B cell (primary cell): ENCODE measurements at regions not wholly inside any gene's neighbourhood (a gene's known extent, or its start where the extent isn't known, plus 50 kb on each side); places are given as distances from the start of the nearest gene placed in this dataset.

Experiments
- ATAC-seq: fragments of 200-7000 bp; cut with Tn5 transposase; one replicate; pipeline ENCODE4 v1.10.0; 2021; ENCODE audit warnings: low read depth, mild to moderate bottlenecking, moderate number of reproducible peaks, moderate library complexity
- CTCF ChIA-PET: fragments of 350-600 bp; sonication (Branson Sonifier 250); formaldehyde crosslinking; loops from one replicate; lab custom pipeline; 2021; ENCODE audit warnings: antibody characterized with exemption, inconsistent platforms; lab: Charles Lee
- POLR2A ChIA-PET: fragments of 350-600 bp; sonication (Branson Sonifier 250); formaldehyde crosslinking; loops from one replicate; lab custom pipeline; 2021; ENCODE audit warnings: antibody characterized with exemption; lab: Charles Lee
- DNase-seq: peaks from one replicate; pipeline ENCODE4 v3.0.0; 2013
- H2AFZ ChIP-seq: 2 replicates; pipeline ENCODE4 v1.6.1; 2012; ENCODE audit warnings: mild to moderate bottlenecking, low read depth, low read length; ENCODE audit not compliant: insufficient read depth, poor library complexity, severe bottlenecking
- H3K27ac ChIP-seq, 2 donors: 1 replicate in 1 of 2; 2 replicates in 1 of 2; pipeline ENCODE4 v1.5.1; 2012 to 2013; ENCODE audit warnings: low read length in 2 of 2, mild to moderate bottlenecking in 2 of 2, moderate library complexity in 1 of 2
- H3K27me3 ChIP-seq, 4 experiments: fragments of 200-600 bp in 1 of 4; sonication (generic) in 1 of 4; replicated peaks in 1 of 4; 1 replicate in 2 of 4; 2 replicates in 2 of 4; pipeline versions ENCODE4 v1.6.1 to v1.7.0; 2013 to 2016; ENCODE audit warnings: low read length in 3 of 4, mild to moderate bottlenecking in 2 of 4, mixed read lengths in 1 of 4, moderate library complexity in 1 of 4; ENCODE audit not compliant: insufficient read depth in 4 of 4, control insufficient read depth in 3 of 4; ENCODE audit errors: control extremely low read depth in 1 of 4
- H3K36me3 ChIP-seq, 2 experiments: replicated peaks in 1 of 2; 1 replicate in 1 of 2; 2 replicates in 1 of 2; pipeline versions ENCODE4 v1.6.1 to v1.7.1; 2013; ENCODE audit warnings: low read length in 1 of 2; ENCODE audit not compliant: insufficient read depth in 2 of 2, control insufficient read depth in 1 of 2; ENCODE audit errors: control extremely low read depth in 1 of 2, extremely low read depth in 1 of 2
- H3K4me1 ChIP-seq, 2 donors: fragments of 200-600 bp in 1 of 2; sonication (generic) in 1 of 2; 1 replicate in 1 of 2; 2 replicates in 1 of 2; pipeline versions ENCODE4 v1.5.1 to v1.6.1; 2013 to 2017; ENCODE audit warnings: low read length in 2 of 2; ENCODE audit not compliant: control insufficient read depth in 2 of 2, insufficient read depth in 2 of 2
- H3K4me2 ChIP-seq: replicated peaks from 2 replicates; pipeline ENCODE3; 2012; ENCODE audit warnings: mild to moderate bottlenecking, low read depth, low read length; ENCODE audit not compliant: poor library complexity, severe bottlenecking
- H3K4me3 ChIP-seq, 5 experiments: fragments of 200-600 bp in 1 of 5; sonication (generic) in 1 of 5; 1 replicate in 3 of 5; 2 replicates in 2 of 5; pipeline versions ENCODE4 v1.5.1 to v1.7.0; 2011 to 2016; ENCODE audit warnings: low read length in 4 of 5, mild to moderate bottlenecking in 4 of 5, low read depth in 2 of 5, control low read depth in 1 of 5, moderate library complexity in 1 of 5; ENCODE audit not compliant: insufficient read depth in 1 of 5; ENCODE audit errors: control extremely low read depth in 1 of 5, extremely low read depth in 1 of 5
- H3K79me2 ChIP-seq: fragments of 200-600 bp; sonication (generic); one replicate; pipeline ENCODE4 v1.6.0; 2016; ENCODE audit warnings: low read length; ENCODE audit not compliant: control insufficient read depth, insufficient read depth
- H3K9ac ChIP-seq: fragments of 200-600 bp; sonication (generic); 2 replicates; pipeline ENCODE4 v1.6.1; 2017; ENCODE audit warnings: mild to moderate bottlenecking, low read length, moderate library complexity
- H3K9me3 ChIP-seq, 3 donors: one replicate each; pipeline versions ENCODE4 v1.6.1 to v1.7.1; 2013; ENCODE audit warnings: low read length in 2 of 3; ENCODE audit not compliant: control insufficient read depth in 2 of 3, insufficient read depth in 1 of 3; ENCODE audit errors: control extremely low read depth in 1 of 3
- H4K20me1 ChIP-seq: 2 replicates; pipeline ENCODE4 v1.6.0; 2012; ENCODE audit warnings: mild to moderate bottlenecking, low read length; ENCODE audit not compliant: insufficient read depth, control insufficient read depth, poor library complexity, severe bottlenecking
- H3K27ac Mint-ChIP-seq: one replicate; pipeline ENCODE4 v1.8.0; 2021; ENCODE audit warnings: mixed read lengths
- H3K27me3 Mint-ChIP-seq: one replicate; pipeline ENCODE4 v1.8.0; 2021; ENCODE audit warnings: mixed read lengths
- H3K4me1 Mint-ChIP-seq: one replicate; pipeline ENCODE4 v1.8.0; 2021; ENCODE audit warnings: mixed read lengths
- H3K4me3 Mint-ChIP-seq: one replicate; pipeline ENCODE4 v1.8.0; 2021; ENCODE audit warnings: mixed read lengths
- H3K9me3 Mint-ChIP-seq: one replicate; pipeline ENCODE4 v1.8.0; 2022; ENCODE audit warnings: mixed read lengths; ENCODE audit not compliant: insufficient read depth
- EZH2 ChIP-seq: IDR thresholded peaks from 2 replicates; pipeline ENCODE4 v1.6.1; 2012; ENCODE audit warnings: borderline replicate concordance, low read depth, mild to moderate bottlenecking, moderate library complexity, low read length; ENCODE audit not compliant: insufficient read depth, poor library complexity, severe bottlenecking
- WGBS: methylation state at CpG from one replicate; pipeline ENCODE4 v1.1.5; 2013; ENCODE audit warnings: missing lambda C conversion rate; ENCODE audit not compliant: insufficient coverage; 5-methylcytosine and 5-hydroxymethylcytosine counted together
- intact Hi-C: fragments of 100-400 bp; cut with micrococcal nuclease; formaldehyde crosslinking; loops from one replicate; pipeline ENCODE4 v1.10.0; 2022
- TF ChIP-seq, protein P1 (sequence below): fragments of 200-600 bp; IDR thresholded peaks from one replicate; pipeline ENCODE4 v1.8.0; 2022; ENCODE audit warnings: antibody characterized with exemption, mild to moderate bottlenecking

DNA sequence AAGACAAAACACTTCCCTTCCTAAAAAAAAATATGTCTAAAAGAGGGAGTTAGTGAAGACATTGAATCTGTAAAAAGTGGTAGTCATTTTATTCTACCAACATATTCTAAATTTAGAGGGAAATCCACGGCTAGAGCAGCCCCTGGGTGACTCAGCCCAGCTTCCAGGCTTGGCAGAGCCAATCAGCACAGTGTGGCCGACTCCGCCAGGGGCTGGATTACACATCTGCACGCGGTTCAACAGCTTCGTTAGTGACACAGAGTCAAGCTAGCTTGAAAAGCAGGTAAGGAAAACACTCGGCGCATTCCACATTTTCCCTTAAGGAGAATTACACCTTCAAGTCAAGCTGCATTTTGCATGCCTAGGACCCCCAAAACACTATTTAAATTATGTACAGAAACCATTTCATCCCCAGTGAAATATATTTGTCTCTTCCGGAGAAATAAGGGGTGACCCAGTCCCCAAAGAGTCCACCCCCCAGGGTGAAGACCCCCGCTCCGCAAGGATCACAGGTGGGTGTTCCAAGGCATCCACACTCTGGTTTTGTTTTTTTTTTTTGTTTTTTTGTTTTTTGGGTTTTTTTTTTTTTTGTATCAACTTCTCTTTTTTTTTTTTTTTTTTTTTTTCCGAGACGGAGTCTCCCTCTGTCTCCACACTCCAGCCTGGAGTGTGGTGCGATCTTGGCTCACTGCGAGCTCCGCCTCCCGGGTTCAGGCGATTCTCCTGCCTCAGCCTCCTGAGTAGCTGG lies 58.4 kb upstream of the ARID1B start:
- no peak for TF ChIP-seq EZH2
- TF ChIP-seq, protein P1, sequence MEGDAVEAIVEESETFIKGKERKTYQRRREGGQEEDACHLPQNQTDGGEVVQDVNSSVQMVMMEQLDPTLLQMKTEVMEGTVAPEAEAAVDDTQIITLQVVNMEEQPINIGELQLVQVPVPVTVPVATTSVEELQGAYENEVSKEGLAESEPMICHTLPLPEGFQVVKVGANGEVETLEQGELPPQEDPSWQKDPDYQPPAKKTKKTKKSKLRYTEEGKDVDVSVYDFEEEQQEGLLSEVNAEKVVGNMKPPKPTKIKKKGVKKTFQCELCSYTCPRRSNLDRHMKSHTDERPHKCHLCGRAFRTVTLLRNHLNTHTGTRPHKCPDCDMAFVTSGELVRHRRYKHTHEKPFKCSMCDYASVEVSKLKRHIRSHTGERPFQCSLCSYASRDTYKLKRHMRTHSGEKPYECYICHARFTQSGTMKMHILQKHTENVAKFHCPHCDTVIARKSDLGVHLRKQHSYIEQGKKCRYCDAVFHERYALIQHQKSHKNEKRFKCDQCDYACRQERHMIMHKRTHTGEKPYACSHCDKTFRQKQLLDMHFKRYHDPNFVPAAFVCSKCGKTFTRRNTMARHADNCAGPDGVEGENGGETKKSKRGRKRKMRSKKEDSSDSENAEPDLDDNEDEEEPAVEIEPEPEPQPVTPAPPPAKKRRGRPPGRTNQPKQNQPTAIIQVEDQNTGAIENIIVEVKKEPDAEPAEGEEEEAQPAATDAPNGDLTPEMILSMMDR = no peak
- Histone ChIP-seq H3K4me2 (peak overlapping the region; percentile 83), H3K9ac (no peak overlapping the region), H3K27me3 (no peaks in the 10 kb centered on the region), H4K20me1 (no peaks in the 10 kb centered on the region), H3K79me2 (no peaks in the 10 kb centered on the region), H3K36me3 (no peaks in the 10 kb centered on the region), H3K4me3 (no peak overlapping the region), H3K4me1 (peaks cover 18 to 32% of the 10 kb centered on the region in 2 donors), H2AFZ (no peak overlapping the region), H3K27ac (peak overlapping the region; percentile 83 to 90), H3K9me3 (no peaks in the 10 kb centered on the region)
- DNase-seq (no peak), ATAC-seq (no peak)
- Mint-ChIP-seq H3K27me3 (no peaks in the 10 kb centered on the region), H3K4me3 (peak overlapping the region; percentile 26), H3K9me3 (peaks cover 2% of the 10 kb centered on the region), H3K27ac (peak overlapping the region; percentile 97), H3K4me1 (peaks cover 41% of the 10 kb centered on the region)
- ChIA-PET CTCF (interaction anchor here (2.0 kb wide), 1 partner anchor 32 kb away, joined by 9 read pairs; no protein-coding TSS in a partner anchor), POLR2A (interaction anchor here (0.7 kb wide), 4 partner anchors 8 to 83 kb away, joined by 5 to 14 read pairs (median 8); no protein-coding TSS in a partner anchor)
- intact Hi-C loops = loop anchor here (1.0 kb wide), 1 partner anchor 33 kb away; no protein-coding TSS in a partner anchor
- 96% methylated on average over 10 of the region's 18 CpGs for WGBS

DNA sequence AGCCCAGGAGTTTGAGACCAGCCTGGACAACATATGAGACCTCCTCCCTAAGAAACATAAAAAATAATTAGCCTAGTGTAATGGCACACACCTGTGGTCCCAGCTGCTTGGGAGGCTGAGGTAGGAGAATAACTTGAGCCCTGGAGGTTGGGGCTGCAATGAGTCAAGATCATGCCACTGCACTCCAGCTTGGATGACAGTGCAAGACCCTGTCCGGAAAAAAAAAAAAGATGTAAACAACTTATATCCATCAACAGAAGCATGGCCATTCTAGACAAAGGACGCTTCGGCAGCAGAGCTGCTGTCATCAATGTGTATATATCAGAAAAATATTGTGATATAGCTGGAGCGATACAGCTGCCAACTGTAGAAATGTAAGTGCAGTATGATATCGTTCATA lies 59.6 kb upstream of the ARID1B start:
- Mint-ChIP-seq H3K4me3 (no peak overlapping the region), H3K9me3 (no peaks in the 10 kb centered on the region), H3K4me1 (peaks cover 41% of the 10 kb centered on the region), H3K27ac (no peak overlapping the region), H3K27me3 (no peaks in the 10 kb centered on the region)
- Histone ChIP-seq H3K4me1 (peaks cover 18 to 27% of the 10 kb centered on the region in 2 donors), H3K4me3 (no peak overlapping the region), H3K9me3 (no peaks in the 10 kb centered on the region), H3K27me3 (no peaks in the 10 kb centered on the region), H3K27ac (no peak overlapping the region), H4K20me1 (no peaks in the 10 kb centered on the region), H3K36me3 (no peaks in the 10 kb centered on the region), H3K4me2 (no peak overlapping the region), H3K9ac (no peak overlapping the region), H3K79me2 (no peaks in the 10 kb centered on the region), H2AFZ (no peak overlapping the region)
- WGBS = 100% methylated on average over 2 of the region's 5 CpGs
- no peak for ATAC-seq
- intact Hi-C loops = no loop called here
- ChIA-PET POLR2A (interaction anchor here (0.6 kb wide), 1 partner anchor 51 kb away, joined by 3 read pairs; no protein-coding TSS in a partner anchor), CTCF (no interaction called here)
- TF ChIP-seq, protein P1 = no peak
- TF ChIP-seq EZH2 = no peak
- DNase-seq = no peak
